NCI-H69 (cell line): ENCODE measurements at regions not wholly inside any gene's neighbourhood (a gene's known extent, or its start where the extent isn't known, plus 50 kb on each side); places are given as distances from the start of the nearest gene placed in this dataset.
"Not testable (repeated sequence)": the region's sequence is repeated elsewhere in the genome, so short reads cannot be mapped to it uniquely, and the experiment has no call there.

Experiments
- DNase-seq: peaks from one replicate; lab custom pipeline; 2025; lab: John Stamatoyannopoulos, UW

DNA sequence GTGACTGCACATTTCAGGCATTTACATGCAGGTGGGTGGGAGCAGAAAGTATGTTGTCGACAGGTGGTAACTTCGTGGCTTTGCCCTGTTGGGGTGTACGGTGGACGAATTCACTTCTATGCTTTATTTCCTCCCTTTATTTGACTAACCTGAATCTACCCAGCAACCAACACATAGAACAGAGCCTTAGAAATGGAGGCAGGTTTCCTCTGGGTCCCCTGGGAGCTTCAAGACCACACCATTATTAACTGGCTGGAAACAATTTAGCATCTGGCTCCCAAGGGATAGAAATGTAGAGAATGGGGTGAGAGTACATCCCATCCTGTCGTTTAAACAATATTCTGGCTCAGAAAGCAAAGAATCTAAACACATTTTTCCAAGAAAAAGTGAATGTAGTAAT is 244.4 kb downstream of the DLEU7 start:
- DNase-seq: peak; percentile 89

DNA sequence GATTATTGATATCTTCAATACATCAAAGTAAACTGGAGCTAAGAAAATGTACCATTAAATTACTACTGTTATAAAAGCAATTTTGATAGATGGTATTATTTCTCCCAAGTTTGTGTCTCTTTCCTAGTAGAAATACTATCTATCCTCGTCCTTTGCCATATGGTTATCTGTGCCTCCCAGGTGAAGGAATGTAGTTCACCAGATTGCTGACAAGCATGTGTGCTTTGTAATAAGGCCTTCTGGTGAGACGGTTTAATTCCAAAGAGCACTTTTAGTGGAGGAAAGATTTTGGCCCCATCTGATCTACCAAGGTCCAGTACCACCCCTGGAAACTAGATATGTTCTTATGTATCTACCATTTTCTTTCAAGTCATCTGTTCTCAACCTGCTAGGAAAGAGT is 243.6 kb downstream of the DLEU7 start:
- DNase-seq: peak; percentile 26

- DNase-seq: peak; percentile 12
Observed at GRCh38 chr13:50608370-50608769, 235.1 kb downstream of the DLEU7 start.

DNA sequence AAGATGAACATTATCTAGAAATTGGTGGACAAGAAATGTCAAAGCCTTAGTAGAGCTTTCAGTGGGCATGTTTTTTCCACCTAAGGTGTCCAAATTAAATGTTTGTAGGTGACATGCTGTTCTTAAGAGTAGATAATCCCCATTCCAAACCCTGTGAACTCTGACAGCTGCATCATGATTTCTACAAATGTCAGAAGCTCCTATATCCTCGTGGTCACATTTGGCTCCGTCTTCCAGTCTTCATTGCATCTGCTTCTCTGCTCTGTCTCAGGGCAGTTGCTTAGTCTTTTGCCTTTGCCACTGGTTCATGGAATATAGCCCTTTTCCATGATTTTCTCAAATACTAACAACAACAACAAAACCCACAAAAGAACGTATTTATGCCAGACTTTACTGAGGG is 234.5 kb downstream of the DLEU7 start:
- DNase-seq: no peak

GRCh38 chr13:50610238-50610637 is 233.3 kb downstream of the DLEU7 start:
- no peak for DNase-seq

- DNase-seq: no peak
Observed at GRCh38 chr13:50611117-50611781, 232.2 kb downstream of the DLEU7 start.

- DNase-seq: no peak
Observed at GRCh38 chr13:50612717-50613116, 230.8 kb downstream of the DLEU7 start.

- DNase-seq: no peak
Observed at GRCh38 chr13:50613356-50613831, 230.1 kb downstream of the DLEU7 start.

GRCh38 chr13:50615234-50615633 is 228.3 kb downstream of the DLEU7 start:
- no peak for DNase-seq

DNA sequence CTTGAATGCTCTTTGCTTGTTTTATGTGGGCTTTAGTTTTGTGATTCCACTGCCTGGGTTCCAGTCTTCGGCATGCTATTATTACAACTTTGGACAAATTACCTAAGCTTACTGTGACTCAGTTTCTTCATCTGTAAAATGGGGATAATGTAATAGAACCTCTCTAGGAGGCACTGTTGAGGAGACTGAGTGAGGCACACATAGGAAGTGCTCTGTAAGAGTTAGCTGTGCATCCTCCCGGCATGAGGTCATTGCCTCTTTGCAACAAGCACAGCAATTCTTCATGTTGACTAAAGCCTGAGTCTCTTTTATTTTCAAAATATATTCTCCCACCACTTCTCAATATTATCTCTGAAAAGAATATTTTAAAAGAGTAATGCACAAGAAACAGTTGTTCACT is 227.4 kb downstream of the DLEU7 start:
- DNase-seq: no peak

DNA sequence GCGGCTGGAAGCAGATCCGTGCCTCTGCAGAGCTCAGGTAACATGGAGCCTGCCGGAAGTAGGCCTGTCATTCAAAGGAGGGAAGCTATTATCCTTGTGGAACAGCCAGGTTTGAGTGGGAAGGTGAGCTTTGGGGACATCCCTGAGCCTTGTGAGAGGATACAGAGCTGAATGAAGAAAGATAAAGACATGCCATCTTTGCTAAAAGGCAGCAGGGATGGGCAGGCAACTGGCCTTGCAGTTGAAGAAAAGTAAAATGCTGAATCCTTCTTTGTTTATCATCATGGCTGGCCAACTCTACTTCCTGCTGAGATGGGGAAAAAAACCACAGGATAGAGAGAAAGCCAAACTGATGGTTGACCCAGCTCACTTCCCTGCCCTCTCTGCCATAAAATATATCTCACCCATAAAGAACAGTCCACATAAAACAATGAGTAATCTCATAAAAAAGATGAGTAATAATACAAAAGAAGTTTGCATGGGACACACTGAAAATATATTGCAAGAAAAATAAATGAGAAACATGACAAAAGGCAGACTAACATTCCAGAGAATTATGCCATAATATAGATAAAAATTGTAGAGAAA is 226.3 kb downstream of the DLEU7 start:
- peak; percentile 40 for DNase-seq

DNA sequence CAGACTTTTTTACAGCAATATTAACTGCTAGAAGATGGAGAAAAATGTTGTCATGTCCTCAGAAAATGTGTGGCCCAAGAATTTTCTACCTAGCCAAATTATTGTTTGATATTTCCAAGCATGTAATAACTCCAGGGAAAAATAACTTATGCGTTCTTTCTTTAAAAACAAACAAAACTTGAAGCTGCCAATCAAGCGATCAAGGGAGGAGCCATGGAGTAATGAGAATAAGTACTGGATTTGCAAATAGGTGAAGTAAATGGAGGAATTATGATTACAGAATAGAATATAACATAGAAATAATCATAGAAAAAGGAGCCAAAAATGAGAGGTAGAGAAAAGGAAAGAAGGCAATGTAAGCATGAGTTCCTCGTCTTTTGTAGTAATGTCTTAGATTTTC is 225.3 kb downstream of the DLEU7 start:
- DNase-seq: no peak

DNA sequence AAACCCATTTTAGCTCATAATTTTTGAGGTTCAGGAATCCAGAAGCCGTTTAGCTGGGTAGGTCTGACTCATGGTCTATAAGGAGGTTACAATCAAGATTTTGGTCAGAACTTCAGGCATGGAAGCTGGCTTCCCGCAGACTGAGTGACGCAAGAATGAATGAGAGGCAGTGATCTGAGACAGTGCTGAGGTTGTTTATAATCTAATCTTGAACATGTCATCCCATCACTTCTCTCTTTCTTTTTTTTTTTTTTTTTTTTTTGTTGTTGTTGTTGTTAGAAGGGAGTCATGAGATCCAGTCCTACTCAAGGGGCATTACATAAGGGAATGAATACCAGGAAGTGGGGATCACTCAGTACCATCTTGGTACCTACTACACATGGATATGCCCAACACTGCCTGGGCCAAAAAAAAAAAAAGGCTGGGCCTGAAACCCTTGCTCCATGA is 217.4 kb downstream of the DLEU7 start:
- no peak for DNase-seq

GRCh38 chr13:50627111-50627510 is 216.4 kb downstream of the DLEU7 start:
- no peak for DNase-seq

- not testable (repeated sequence) for DNase-seq
Observed at GRCh38 chr13:50628512-50628911, 215.0 kb downstream of the DLEU7 start.

DNA sequence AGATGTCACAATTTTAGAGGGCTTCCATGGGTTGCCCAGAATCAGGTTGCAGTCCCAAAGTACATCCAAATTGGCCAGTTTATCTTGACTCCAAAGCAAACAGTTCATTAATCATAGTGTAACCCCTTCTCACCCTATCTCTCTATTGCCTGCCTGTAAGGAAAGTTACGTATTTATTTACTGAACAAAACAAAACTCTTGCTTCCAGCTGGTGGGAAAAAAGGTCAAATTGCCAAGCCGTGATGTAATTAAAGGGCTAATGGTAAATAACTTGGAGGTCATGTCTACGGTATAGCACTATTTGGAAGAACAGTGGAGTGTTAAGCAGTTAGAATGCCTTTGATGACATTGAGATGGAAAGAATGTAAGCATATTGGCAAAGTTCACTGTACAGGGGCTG is 214.0 kb downstream of the DLEU7 start:
- DNase-seq: peak; percentile 67

DNA sequence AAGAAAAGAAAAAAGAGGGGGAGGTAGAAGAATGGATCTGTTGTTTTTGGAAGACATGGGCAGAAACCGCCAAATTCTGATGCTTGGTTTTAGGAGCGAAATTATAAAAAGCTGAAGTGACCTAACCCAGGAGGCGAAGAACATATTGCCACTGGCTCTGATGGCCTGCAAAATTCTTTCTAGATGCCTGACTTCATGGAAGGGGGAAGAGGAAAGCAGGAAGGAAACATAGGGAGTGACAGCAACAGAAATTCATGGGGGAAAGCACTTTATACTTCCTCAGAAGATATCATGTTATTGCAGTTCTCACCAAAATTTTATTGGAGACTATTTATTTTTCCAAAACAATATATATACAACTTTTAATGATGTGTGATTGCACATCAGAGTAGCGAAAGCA is 213.5 kb downstream of the DLEU7 start:
- no peak for DNase-seq

DNA sequence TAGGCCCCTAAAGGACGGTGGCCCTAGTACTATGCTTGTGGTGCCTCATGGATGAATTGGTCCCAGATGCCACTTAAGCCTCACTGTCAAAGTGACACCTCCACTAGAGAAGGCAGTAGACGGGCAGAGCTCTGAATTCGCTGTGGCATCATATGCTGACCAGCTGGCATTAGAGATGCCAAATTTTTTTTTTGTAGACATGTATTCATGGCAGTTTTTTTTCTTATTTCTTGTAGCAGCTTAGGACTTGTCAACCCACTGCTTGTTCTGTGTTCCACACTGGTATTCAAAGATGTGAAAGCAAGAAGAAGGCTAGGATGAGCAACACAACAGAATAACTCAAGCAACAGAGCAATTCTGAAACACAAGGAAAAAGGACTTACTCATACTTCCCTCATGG is 212.5 kb downstream of the DLEU7 start:
- DNase-seq: peak; percentile 29

- no peak for DNase-seq
Observed at GRCh38 chr13:50634339-50634738, 209.2 kb downstream of the DLEU7 start.

- no peak for DNase-seq
Observed at GRCh38 chr13:50635504-50635903, 208.0 kb downstream of the DLEU7 start.

DNA sequence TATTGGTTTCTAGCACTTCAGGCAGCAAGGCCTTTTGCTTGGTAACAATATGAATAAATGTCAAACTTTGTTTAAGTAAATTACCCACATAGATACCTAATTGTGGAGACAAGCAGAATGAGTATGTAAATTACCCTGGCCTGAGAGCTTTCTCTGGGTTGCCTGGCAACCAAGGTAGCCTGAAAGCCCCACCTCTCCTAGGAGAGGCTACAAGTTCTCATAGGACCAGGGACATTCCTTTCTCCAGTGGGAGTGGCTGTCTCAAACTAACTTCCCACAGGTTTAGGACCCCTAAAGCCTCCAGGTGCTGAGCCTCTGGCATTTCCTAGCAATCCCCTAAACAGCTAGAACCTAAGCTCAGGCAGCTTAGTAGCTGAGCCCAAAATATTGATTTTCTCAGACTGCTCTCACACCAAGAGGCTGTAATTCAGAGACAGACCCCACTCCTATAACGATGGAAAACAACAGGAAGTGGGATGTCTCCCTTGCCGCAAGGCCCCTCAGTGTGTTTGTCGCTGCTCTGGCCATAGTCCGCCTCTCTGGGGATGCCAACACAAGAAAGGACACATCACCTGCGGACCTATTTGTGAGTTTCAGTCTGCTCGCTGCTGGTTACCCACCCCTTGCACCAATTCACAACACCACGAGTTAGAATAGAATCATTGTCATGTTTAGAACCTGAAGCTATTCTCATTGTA is 207.3 kb downstream of the DLEU7 start:
- peak; percentile 56 for DNase-seq

- DNase-seq: no peak
Observed at GRCh38 chr13:50643060-50643459, 200.4 kb downstream of the DLEU7 start.
